ENCODE measurements at regions not wholly inside any gene's neighbourhood (a gene's known extent, or its start where the extent isn't known, plus 50 kb on each side); places are given as distances from the start of the nearest gene placed in this dataset.
"Not testable (repeated sequence)": the region's sequence is repeated elsewhere in the genome, so short reads cannot be mapped to it uniquely, and the experiment has no call there.

GRCh38 chr18:42513441-42513840 is 558.4 kb downstream of the PIK3C3 start:
- H3K4me3 ChIP-seq (ENCODE audit: low read length in 3 of 3) = no peak overlapping the region
- no peaks in the 10 kb centered on the region for H3K9me3 ChIP-seq (ENCODE audit: control insufficient read depth in 2 of 3, insufficient read depth in 1 of 3, low read length in 3 of 3)
- no peaks in the 10 kb centered on the region for H3K36me3 ChIP-seq (ENCODE audit: control insufficient read depth in 2 of 3, insufficient read depth in 3 of 3, low read length in 3 of 3)
- FAIRE-seq = no peak
- H3K4me1 ChIP-seq (ENCODE audit: control insufficient read depth in 2 of 3, insufficient read depth in 2 of 3, low read depth in 1 of 3, low read length in 3 of 3) = peaks cover 2 to 9% (median 7%) of the 10 kb centered on the region in 3 donors
- TF ChIP-seq CTCF (IDR thresholded peaks at IDR 0.05; ENCODE audit: borderline replicate concordance, extremely low read depth, insufficient read depth) = no peak
- no peak overlapping the region for H3K9ac ChIP-seq (ENCODE audit: low read length in 3 of 3)
- DNase-seq = no peak
- H3K27ac ChIP-seq (ENCODE audit: low read depth in 2 of 2, low read length in 2 of 2) = no peak overlapping the region
- no peaks in the 10 kb centered on the region for H3K27me3 ChIP-seq (ENCODE audit: control insufficient read depth, insufficient read depth, low read length)
- intact Hi-C loops (cut with DNase I) = no loop called here

- no peaks in the 10 kb centered on the region for H3K36me3 ChIP-seq (ENCODE audit: control insufficient read depth in 2 of 3, insufficient read depth in 3 of 3, low read length in 3 of 3)
- no peak for TF ChIP-seq CTCF (IDR thresholded peaks at IDR 0.05; ENCODE audit: borderline replicate concordance, extremely low read depth, insufficient read depth)
- no peak overlapping the region for H3K27ac ChIP-seq (ENCODE audit: low read depth in 2 of 2, low read length in 2 of 2)
- no peak for FAIRE-seq
- no peak for DNase-seq
- H3K27me3 ChIP-seq (ENCODE audit: control insufficient read depth, insufficient read depth, low read length) = no peaks in the 10 kb centered on the region
- H3K4me1 ChIP-seq (ENCODE audit: control insufficient read depth in 2 of 3, insufficient read depth in 2 of 3, low read depth in 1 of 3, low read length in 3 of 3) = peaks cover 0 to 5% (median 2%) of the 10 kb centered on the region in 3 donors
- H3K9ac ChIP-seq (ENCODE audit: low read length in 3 of 3) = no peak overlapping the region
- no peak overlapping the region for H3K4me3 ChIP-seq (ENCODE audit: low read length in 3 of 3)
- intact Hi-C loops (cut with DNase I) = no loop called here
- H3K9me3 ChIP-seq (ENCODE audit: control insufficient read depth in 2 of 3, insufficient read depth in 1 of 3, low read length in 3 of 3) = no peaks in the 10 kb centered on the region
Measured at GRCh38 chr18:42514512-42514911, 559.5 kb downstream of the PIK3C3 start.

GRCh38 chr18:42517896-42518295 is 562.9 kb downstream of the PIK3C3 start:
- FAIRE-seq (no peak), DNase-seq (no peak)
- H3K4me1 ChIP-seq (ENCODE audit: control insufficient read depth in 2 of 3, insufficient read depth in 2 of 3, low read depth in 1 of 3, low read length in 3 of 3) = no peaks in the 10 kb centered on the region
- intact Hi-C loops (cut with DNase I) = no loop called here
- H3K36me3 ChIP-seq (ENCODE audit: control insufficient read depth in 2 of 3, insufficient read depth in 3 of 3, low read length in 3 of 3) = no peaks in the 10 kb centered on the region
- TF ChIP-seq CTCF (IDR thresholded peaks at IDR 0.05; ENCODE audit: borderline replicate concordance, extremely low read depth, insufficient read depth) = no peak
- H3K4me3 ChIP-seq (ENCODE audit: low read length in 3 of 3) = no peak overlapping the region
- no peak overlapping the region for H3K9ac ChIP-seq (ENCODE audit: low read length in 3 of 3)
- H3K27me3 ChIP-seq (ENCODE audit: control insufficient read depth, insufficient read depth, low read length) = no peaks in the 10 kb centered on the region
- no peaks in the 10 kb centered on the region for H3K9me3 ChIP-seq (ENCODE audit: control insufficient read depth in 2 of 3, insufficient read depth in 1 of 3, low read length in 3 of 3)
- no peak overlapping the region for H3K27ac ChIP-seq (ENCODE audit: low read depth in 2 of 2, low read length in 2 of 2)

GRCh38 chr18:42518331-42518730 is 563.3 kb downstream of the PIK3C3 start:
- H3K4me3 ChIP-seq (ENCODE audit: low read length in 3 of 3); H3K9me3 ChIP-seq (ENCODE audit: control insufficient read depth in 2 of 3, insufficient read depth in 1 of 3, low read length in 3 of 3); H3K9ac ChIP-seq (ENCODE audit: low read length in 3 of 3); intact Hi-C loops (cut with DNase I); H3K4me1 ChIP-seq (ENCODE audit: control insufficient read depth in 2 of 3, insufficient read depth in 2 of 3, low read depth in 1 of 3, low read length in 3 of 3); DNase-seq; H3K36me3 ChIP-seq (ENCODE audit: control insufficient read depth in 2 of 3, insufficient read depth in 3 of 3, low read length in 3 of 3); FAIRE-seq; H3K27me3 ChIP-seq (ENCODE audit: control insufficient read depth, insufficient read depth, low read length); H3K27ac ChIP-seq (ENCODE audit: low read depth in 2 of 2, low read length in 2 of 2): not testable (repeated sequence)
